DMS153 treated with DMSO at 0.1 percent for 48 hours (cell line): ENCODE measurements at regions not wholly inside any gene's neighbourhood (a gene's known extent, or its start where the extent isn't known, plus 50 kb on each side); places are given as distances from the start of the nearest gene placed in this dataset.
"Not testable (repeated sequence)": the region's sequence is repeated elsewhere in the genome, so short reads cannot be mapped to it uniquely, and the experiment has no call there.

Source experiments
- DNase-seq: peaks from one replicate; lab custom pipeline; 2025; ENCODE audit not compliant: unreplicated experiment; lab: John Stamatoyannopoulos, UW

DNA sequence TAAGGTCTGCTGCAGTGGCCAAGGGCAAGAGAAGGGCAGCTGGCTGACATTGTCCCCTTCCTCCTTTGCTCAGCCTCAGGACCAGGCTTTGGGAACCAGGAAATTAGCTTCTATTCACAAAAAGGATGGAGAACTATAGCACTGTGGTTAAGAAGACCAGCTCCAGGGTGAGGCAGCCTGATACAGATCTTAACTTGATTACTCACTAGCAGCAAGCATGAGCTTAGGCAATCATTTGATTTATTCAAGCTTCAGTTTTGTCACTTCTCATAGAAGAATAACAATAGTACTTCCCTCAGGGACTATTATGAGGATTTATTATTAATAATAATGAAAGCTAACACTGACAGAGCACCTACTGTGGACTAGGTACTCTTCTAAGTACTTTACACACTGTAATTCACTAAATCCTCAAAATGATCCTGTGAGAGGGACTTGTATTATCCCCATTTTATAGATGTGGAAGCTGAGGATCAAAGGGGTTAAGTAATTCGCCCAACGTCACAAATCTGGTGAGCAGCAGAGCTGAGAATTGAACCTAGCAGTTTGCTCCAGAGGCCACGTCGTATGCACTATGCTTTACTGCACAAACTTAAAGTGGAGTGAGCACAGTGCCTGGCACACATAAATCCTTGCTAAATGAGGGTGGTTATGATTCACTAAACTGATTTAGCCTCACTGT is 130.4 kb upstream of the PAK3 start:
- no peak for DNase-seq

DNA sequence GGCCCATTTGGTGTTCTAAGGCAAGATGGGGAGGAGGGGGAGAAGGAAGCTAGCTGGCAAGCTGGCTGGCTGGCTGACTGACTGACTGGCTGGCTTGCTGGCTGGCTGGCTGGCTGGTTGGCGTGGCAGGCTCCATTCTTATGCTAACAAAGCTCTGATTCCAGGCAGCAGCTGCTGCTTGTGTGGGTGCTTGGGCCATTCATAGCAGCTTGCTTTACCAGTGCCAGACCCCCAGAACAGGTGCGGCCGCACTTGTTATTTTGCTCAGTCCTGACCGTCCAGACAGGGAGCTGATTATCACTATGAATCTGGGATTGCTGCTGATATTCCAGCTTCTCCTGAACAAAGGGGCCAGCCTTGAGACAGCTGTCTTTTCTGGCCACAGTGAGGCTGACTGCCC is 131.2 kb upstream of the PAK3 start:
- DNase-seq: no peak

DNA sequence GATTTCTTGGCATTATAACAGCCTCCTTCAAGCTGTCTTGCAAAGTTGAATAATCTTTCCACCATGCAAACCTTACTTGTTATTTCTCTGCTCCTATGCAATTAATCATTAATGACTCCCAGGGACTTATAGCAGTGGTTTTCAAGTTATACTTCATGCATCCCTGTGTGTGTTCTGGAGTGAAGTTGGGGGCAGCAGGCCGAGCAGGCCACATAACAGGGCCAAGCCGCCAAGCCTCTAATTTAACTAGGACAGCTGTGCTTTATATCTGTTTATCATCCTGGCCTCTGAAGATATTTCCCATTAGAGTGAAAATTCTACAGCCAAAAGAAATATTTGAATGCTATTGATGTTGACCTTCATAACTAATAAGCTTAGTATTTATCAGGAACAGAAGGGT is 133.5 kb upstream of the PAK3 start:
- DNase-seq: no peak

DNA sequence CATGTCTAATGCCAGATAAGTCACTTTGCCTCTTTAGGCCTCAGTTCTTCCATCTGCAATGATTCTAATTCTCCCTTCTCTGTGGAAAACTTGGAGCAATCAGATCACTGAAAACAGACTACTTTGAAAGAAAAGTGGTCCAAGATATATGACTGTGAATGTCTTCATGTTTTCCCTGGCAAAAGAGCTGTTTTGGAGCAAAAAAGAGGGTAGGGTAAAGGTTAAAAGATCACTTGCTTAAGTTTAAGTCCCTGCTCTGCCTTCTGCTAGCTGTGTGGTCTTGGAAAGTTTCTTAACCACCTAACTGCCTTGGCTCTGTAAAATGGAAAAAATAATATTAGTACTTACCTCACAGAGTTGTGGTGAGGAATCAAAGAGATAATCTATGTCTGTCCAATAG is 140.3 kb upstream of the PAK3 start:
- no peak for DNase-seq

DNA sequence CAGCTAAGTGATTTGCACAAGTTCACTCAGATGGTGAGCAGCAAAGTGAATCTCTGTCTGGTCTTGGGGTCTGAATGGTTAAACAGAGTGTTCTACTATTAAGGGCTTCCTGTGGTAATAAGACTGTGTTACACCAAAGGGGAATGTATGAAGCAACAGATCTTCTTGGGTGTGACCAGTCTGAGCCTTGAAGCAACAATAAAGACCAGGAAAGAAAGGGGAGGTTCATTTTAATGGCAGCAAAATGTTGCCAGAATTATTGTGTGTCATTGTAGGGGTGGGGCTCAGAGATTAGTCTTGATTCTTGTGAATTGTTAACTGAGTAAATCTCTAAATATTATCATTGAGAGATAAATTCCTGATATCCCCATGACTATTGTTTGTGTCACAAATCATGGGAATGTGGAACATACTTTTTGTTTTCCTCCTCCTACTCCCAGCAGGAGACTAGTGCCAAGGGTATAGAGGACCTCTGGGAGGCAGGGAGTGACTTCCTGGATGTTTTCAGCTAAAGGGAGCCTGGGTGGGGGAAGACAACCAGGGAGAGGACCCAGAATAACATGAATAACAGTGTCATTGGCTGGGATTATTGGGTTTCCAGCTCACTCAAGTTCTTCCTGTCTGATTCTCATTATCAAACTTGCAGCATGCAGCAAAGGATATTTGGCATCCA is 141.4 kb upstream of the PAK3 start:
- no peak for DNase-seq

DNA sequence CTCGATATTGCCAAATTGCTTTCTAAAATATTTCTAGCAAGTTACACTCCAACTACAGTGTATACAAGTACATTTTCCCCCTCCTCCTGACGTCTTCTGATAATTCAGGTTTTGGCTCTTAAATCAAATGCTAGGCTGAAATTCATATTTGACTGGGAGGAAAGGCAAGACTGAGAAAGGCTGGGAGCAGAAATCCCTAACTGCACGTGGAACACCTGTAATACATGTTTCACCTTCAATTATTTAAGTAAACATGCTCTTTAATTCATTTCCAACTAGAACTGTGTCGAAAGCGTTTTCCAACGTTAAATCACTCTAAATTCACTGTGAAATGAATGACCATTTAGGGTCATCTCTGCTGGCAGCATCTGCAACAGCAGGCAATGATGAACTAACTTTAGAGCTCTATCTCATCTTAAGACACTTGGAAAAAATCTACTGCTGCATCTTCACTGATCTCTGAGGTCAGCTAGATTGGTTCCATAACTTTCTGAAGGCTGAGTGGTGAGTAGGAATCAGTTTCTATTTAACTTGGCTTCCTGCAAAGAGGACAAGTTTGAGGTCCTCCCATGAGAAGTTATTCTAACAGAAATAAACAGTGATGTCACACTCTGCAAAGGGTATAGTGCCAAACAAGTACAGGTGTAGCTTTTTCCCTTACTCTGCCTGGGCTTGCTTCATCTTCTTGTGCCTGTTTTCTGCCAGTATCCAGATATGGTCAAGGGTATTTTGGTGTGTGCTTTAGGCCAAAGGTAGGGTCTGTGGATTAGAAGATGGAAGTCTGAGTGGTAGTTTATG is 144.3 kb upstream of the PAK3 start:
- DNase-seq: no peak

DNA sequence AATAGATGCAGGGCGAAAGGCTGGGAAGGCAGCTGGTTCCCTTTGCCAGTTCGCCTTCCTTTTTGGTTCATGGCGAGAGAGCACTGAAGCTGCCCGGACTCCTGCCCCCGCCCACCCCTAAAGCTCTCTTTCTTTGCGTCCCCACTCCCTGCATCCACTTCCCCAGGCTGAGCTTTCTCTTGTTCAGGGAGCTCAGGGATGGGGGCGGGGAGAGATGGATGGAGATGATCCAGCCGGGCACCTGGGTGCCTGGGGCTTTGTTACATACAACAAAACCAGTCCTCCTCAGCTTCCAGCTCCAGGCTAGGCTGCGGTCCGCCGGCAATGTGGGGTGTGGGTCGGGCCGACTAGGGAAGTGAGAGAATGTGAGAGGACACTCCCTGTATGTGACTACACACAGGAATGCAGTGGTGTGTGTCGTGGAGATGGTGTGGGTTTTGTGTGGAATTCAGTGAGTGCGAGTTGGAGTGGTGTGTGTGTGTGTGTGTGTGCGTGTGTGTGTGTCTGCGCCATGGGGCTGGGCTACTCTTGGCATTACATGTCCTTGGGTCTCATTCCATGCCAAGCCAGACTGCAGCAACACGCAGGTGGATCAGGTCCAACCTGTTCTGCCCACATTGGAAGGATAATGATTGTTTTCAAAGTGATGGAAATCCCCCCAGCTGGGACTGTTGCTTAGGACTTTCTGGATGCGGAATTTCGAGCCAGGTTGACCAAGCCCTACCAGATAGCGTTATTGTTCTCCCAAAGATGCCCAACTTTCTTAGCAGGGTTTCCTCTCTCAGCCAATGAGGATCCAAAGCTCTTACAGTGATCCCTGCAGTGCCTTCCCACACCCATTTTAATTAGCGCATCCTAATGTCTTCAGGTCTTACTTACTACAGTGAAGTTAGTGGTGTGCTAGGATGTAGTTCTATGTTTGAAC is 149.4 kb upstream of the CHRDL1 start:
- no peak for DNase-seq

DNA sequence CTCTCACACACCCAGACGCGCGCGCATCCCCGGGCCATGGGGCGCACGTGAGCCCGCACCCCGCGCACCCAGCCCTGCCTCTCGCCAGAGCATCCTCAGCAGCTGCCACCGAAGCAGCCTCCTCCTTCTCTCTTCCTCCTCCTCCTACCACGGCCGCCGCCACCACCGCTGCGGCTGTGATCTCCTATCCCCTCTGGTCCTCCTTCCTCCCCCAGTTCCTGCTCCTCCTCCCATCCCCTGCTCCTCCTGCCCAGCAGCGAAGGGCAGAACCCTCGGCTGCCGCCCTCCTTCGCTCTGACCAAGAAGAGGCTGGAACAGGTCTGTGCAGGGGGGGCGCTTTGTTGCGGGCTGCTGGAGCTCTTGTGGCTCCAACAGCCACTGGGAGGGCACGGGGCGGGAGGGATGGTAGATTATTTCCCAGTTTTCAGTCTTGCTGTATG is 148.7 kb upstream of the CHRDL1 start:
- DNase-seq: no peak

DNA sequence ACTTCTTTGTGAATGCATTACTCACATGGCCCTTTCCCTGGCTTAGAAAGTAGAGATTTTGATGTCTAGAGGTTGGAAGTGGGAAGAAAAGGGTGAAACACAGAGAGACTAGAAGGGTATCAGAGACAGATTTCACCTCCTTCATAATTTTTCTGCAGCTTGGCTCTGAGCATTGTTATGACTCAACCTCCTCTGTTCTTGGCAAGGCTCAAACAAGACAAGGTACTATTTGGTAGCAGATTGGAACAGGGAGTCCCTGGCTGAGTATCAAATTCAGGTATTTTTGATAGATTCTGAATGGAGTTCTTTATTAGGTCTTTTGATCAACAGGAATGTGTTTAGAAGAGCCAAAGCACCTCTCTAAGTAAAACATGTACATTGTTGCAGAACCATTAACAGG is 146.3 kb upstream of the CHRDL1 start:
- DNase-seq: no peak

DNA sequence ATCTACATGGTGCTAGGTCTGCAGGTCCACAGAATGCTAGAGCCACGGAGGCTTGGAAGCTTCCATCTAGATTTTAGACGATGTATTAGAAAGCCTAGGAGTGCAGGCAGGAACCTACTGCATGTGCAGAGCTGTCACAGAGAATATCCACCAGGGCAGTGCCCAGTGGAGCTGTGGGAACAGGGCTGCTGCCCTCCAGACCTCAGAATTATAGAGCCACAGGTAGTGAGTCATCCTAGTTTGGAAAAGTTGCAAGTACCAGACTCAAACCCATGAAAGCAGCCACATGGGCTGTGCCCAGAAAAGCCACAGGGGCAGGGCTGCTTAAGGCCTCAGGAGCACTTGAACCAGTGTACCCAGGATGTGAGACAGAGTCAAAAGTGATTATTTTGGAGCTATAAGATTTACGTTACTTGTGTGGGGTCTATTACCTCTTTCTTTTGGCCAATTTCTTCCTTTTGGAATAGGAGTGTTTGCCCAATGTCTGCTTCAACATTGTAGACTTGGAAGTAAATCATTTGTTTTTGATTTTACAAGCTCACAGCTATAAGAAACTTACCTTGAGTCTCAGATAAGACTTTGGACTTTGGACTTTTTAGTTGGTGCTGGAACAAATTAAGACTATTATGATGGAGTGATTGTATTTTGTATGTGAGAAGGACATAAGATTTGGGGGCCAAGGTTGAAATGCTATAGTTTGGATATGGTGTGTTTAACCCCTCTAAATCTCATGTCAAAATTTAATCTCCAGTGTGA is 143.5 kb upstream of the CHRDL1 start:
- no peak for DNase-seq

DNA sequence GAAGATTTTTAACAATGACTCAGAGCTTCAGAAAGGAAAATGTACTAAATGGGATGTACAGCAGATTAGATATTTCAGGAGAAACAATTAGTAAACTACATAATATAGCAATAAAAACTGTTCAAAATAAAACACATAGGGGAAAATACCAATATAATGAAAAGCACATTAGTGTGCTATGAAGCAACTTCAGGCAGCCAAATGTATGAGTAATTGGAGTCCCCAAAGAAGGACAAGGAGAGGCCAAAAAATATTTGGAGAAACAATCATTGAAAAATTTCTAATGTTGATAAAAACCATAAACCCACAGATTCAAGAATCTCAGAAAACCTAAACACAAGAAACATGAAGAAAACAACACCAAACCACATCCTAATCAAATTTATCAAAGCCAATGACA is 129.3 kb upstream of the CHRDL1 start:
- no peak for DNase-seq

DNA sequence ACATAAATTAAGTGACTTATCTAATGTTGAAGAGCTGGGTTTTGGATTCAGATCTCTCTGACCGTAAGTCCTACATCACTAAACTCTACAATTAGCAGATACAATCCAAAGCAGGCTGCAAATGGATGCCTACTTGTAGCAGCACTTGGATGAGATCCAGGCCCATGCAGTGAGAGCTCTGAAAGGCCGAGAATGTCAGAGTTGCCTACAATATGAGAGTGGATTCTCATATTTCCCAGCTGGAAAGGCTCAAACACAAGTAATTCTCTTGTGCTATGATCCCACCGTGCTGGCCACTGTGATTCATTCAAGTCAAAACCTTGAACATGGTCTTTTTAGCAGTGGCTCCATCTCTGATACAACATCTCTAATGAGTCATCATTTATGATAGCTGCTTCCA is 125.4 kb upstream of the CHRDL1 start:
- DNase-seq: no peak

DNA sequence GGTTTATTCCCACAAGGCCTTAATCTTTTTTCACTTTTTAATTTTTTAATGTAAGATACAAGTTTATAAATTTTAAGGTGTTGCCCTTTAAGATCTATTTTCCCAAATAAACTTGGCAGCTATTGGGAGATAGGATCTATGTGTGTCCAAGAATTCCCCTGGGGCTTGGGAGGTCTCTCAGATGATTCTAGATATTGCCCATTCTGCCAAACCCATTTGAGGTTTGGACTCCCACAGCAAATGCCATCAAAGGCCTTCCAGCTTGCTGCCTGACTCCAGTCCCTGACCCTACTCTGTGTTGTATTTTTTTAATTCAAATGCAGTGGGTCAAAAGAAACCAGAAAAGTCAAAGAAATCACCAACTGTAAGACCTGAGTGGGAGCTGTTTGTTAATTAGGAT is 120.0 kb upstream of the CHRDL1 start:
- DNase-seq: no peak

DNA sequence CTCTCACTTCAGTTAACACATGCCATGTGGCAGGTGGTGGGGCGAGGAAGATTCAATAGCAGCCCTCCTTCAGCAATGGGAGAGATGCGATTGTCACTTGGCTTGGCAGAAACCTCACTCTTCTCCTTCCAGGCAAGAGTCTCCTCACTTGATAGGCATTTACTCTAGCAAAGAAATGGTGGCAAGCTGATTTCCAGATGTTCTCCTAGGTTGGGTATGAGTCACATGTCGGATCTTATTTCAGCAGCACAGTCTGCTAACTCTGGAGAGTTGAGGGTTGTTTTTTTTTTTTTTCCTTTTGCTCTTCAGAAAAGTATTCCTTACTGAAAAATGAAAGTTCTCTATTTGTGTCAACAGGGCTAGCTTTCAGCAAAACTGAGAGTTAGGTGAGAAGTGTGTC is 119.5 kb upstream of the CHRDL1 start:
- no peak for DNase-seq

DNA sequence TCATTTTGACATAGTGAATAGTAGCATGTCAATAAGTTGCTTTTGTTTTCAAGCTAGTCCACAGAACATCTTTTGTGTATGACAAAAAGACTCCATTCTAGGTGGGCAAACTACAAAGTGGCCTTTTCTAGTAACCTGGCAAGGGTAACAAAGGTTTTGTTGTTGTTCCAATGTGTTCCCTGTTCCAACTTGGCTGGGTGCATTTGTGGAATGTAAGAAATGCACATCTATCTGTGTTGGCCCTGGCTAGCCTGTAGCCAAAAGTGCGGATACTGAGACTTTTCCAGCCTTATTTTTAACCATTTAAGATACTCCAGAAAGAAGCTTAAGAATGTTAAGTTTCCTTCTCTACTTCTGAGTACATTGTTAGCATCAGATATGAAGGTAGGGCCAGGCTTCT is 118.7 kb upstream of the CHRDL1 start:
- no peak for DNase-seq

DNA sequence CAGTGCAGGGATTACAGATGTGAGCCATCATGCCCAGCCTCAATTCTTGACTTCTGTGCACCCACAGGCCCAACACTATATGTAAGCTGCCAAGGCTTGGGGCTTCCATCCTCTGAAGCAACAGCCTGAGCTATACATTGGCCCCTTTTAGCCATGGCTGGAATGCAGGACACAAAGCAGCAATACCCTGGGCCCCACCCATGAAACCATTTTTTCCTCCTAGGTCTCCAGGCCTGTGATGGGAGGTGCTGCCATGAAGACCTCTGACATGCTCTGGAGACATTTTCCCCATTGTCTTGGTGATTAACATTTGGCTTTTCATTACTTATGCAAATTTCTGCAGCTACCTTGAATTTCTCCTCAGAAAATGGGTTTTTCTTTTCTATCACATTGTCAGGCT is 109.1 kb upstream of the CHRDL1 start:
- DNase-seq: not testable (repeated sequence)

DNA sequence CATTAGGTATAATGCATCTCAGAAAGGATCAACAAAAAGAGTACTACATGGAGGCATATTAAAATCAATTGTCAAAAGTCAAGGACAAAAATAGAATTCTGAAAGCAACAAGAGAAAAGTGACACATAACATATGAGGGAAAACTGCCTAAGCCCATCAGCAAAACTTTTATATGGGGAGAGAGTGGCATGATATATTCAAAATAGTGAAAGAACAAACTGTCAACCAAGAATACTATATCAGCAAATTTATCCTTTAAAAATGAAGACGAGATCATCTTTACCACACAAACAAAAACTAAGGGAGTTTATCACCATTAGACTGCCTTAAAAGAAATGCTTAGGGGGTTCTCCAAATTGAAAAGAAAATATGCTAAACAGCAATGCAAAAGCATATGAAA is 86.4 kb upstream of the CHRDL1 start:
- DNase-seq: no peak

DNA sequence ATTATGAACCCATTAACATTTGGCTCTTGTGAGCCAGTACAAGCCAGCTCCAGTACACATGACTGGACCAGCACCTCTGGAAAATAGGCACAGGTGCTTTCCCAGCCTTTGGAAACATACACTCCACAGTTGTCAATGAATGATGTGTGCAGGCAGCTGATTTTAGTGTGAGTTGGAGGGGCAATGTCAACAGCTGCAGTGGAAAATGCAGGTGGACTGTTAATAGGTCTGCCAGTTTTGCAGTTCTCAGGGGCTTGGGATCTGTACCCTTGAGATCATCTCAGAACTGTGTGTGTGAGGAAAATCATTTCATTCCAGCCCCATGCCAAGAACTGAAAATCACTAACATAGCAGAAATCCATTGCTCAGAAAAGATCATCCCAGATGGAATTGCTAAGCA is 81.7 kb upstream of the CHRDL1 start:
- no peak for DNase-seq

DNA sequence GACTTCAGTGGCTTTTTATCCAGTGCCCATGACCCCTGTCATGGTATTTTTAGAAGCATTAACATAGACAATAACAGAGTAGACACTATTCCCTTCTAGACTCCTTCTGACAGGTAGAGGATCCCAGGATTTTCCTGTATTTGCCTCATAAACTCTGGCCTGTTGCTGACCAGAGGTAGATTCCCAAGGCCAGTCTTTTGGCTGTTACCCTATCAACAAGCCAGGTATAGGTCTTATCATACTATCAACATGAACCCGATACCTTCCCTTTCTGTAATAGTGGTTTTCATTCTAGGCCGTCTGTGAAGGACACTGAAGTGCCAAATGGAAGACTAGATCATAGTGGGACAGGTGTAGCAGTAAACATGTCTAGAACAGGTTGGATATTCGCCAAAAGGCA is 76.2 kb upstream of the CHRDL1 start:
- DNase-seq: no peak

DNA sequence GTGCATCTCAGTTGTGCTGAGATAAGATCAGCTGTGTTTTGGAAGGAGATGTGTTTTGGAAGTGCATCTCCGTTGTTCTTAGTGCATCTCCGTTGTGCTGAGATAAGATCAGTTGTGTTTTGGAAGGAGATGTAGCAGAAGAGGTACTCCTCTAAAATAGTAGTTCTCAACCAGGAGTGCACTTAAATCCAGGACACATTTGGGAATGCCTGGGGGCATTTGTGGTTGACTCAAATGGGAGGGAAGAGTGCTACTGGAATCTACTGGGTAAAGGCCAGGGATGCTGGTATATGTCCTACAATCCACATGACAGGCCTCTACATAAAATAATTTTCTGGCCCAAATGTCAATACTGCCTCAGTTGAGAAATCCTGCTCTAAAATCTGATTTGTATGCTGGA is 70.8 kb upstream of the CHRDL1 start:
- DNase-seq: no peak
